ENCODE measurements at regions not wholly inside any gene's neighbourhood (a gene's known extent, or its start where the extent isn't known, plus 50 kb on each side); places are given as distances from the start of the nearest gene placed in this dataset.

DNA sequence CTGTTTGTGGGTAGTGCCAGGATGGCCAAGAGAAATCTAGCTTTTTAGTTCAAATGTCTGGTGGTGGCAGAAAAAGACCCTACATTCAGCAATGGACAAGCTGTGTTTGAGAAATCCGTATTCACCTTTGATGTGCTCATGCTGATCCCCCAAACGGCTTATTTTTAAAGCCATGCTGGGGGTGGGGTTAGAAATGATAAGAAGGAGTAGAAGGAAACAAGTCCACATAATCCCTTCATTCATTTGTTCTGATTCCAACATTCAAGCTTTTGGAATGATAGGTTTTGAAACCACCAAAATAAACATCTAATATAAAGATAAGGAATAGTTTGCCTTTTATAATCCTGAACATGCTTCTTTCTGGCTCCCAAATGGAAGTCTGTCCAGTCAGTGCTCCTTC lies 92.0 kb upstream of the DKK2 start:
- TF ChIP-seq, protein P1, sequence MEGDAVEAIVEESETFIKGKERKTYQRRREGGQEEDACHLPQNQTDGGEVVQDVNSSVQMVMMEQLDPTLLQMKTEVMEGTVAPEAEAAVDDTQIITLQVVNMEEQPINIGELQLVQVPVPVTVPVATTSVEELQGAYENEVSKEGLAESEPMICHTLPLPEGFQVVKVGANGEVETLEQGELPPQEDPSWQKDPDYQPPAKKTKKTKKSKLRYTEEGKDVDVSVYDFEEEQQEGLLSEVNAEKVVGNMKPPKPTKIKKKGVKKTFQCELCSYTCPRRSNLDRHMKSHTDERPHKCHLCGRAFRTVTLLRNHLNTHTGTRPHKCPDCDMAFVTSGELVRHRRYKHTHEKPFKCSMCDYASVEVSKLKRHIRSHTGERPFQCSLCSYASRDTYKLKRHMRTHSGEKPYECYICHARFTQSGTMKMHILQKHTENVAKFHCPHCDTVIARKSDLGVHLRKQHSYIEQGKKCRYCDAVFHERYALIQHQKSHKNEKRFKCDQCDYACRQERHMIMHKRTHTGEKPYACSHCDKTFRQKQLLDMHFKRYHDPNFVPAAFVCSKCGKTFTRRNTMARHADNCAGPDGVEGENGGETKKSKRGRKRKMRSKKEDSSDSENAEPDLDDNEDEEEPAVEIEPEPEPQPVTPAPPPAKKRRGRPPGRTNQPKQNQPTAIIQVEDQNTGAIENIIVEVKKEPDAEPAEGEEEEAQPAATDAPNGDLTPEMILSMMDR (IDR thresholded peaks at IDR 0.05; ENCODE audit: low read depth, low read length, poor library complexity, severe bottlenecking): no peak
- TF ChIP-seq EZH2phosphoT487 (IDR thresholded peaks at IDR 0.05; ENCODE audit: borderline replicate concordance, low read length): no peak

Measured in DOHH2 (cell line).